Effector memory CD8-positive, alpha-beta T cell (primary cell): ENCODE measurements at regions not wholly inside any gene's neighbourhood (a gene's known extent, or its start where the extent isn't known, plus 50 kb on each side); places are given as distances from the start of the nearest gene placed in this dataset.
"Not testable (repeated sequence)": the region's sequence is repeated elsewhere in the genome, so short reads cannot be mapped to it uniquely, and the experiment has no call there.

Experiments used
- ATAC-seq: fragments of 150-1000 bp; cut with Tn5 transposase; replicated peaks from 2 replicates; pipeline ENCODE4 v1.10.0; 2021; ENCODE audit warnings: mild to moderate bottlenecking, moderate library complexity
- DNase-seq, 3 experiments: peaks; one replicate each; pipeline ENCODE4 v3.0.0; 2021
- H3K27ac Mint-ChIP-seq, 2 donors: one replicate each; pipeline ENCODE4 v1.8.0; 2022; ENCODE audit warnings: mild to moderate bottlenecking in 2 of 2, mixed read lengths in 2 of 2, moderate library complexity in 2 of 2
- H3K27me3 Mint-ChIP-seq, 2 donors: one replicate each; pipeline ENCODE4 v1.8.0; 2022; ENCODE audit warnings: mixed read lengths in 2 of 2
- H3K36me3 Mint-ChIP-seq: one replicate; pipeline ENCODE4 v1.8.0; 2022; ENCODE audit warnings: mild to moderate bottlenecking, moderate library complexity, mixed read lengths; ENCODE audit not compliant: insufficient read depth
- H3K4me1 Mint-ChIP-seq, 2 donors: one replicate each; pipeline ENCODE4 v1.8.0; 2022; ENCODE audit warnings: low read depth in 2 of 2, mixed read lengths in 2 of 2
- H3K4me3 Mint-ChIP-seq, 2 donors: one replicate each; pipeline ENCODE4 v1.8.0; 2022; ENCODE audit warnings: mild to moderate bottlenecking in 2 of 2, mixed read lengths in 2 of 2, moderate library complexity in 2 of 2
- H3K9me3 Mint-ChIP-seq, 2 donors: one replicate each; pipeline ENCODE4 v1.8.0; 2022; ENCODE audit warnings: mixed read lengths in 2 of 2

DNA sequence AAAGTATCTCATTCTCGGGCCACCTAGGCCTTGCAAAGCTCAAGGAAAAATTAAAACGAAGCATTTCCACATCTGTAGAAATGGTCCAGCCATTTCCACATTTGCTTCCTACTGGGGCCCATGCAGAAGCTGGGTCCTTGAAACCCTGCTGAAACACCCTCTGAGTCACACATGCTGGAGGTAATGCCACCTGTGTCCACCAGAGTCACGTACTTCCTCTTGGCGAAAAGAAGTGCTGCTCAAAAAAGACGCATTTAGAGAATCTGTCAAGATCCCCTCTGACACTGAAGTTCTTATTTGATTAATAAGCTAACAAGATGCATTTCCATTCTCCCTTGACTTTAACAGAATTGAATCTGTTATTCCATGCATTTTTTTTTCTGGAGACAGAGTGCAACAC lies 423.2 kb downstream of the PREX1 start:
- no peaks in the 10 kb centered on the region for H3K9me3 Mint-ChIP-seq
- no peaks in the 10 kb centered on the region for H3K4me1 Mint-ChIP-seq
- no peak overlapping the region for H3K4me3 Mint-ChIP-seq
- peaks cover 5% of the 10 kb centered on the region for H3K36me3 Mint-ChIP-seq
- DNase-seq (no peak), ATAC-seq (no peak)
- H3K27me3 Mint-ChIP-seq = peaks cover 47 to 78% of the 10 kb centered on the region in 2 donors
- no peak overlapping the region for H3K27ac Mint-ChIP-seq

DNA sequence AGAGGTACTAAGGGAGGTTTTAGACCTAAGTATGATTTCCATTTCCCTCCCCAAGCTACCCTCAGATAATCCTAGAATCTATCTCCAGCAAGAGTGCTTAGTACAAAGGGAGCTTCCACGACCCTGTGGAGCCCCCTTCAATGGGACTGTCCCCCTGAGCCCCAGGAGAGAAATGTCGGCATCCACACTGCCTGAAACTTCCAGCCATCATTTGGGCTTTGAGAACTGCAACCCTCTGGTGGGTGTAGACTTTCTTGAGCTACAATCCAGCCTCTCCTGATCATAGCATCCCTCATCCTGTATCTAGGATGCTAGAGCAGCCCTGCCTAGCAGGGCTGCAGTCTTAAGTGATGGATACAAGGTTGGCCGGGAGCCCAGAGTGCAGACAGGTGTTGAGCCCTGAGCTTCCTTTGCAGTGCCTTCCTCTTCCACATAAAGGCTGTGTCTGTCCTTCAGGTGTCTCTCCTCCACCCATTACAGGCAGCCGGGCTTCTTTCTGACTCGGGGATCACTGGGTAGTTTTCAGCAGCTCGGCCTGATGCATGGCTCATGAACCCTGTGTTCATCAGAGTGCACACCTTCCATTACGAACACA lies 424.5 kb downstream of the PREX1 start:
- Mint-ChIP-seq H3K9me3 (no peaks in the 10 kb centered on the region), H3K4me3 (no peak overlapping the region), H3K27me3 (peaks cover 45 to 65% of the 10 kb centered on the region in 2 donors), H3K4me1 (no peaks in the 10 kb centered on the region), H3K27ac (no peak overlapping the region), H3K36me3 (peaks cover 5% of the 10 kb centered on the region)
- ATAC-seq (no peak), DNase-seq (no peak)

DNA sequence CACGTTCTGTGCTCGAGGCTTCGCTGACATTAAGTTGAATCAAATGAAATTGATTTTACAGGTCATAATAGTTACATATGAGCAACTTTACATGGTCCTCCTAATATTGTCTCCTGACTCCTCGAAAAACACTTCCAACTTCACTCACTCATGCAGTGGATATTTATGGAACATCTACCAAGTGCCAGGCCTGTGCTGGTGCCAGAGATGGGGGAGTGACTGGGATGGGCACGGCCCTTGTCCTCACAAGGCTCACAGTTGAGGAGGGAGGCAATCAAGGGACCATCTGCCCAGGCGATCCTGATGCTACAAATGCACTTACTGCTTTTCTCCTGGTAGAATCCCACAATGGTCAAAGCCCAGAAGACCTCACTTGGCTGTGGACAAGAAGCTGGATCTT lies 426.4 kb downstream of the PREX1 start:
- Mint-ChIP-seq H3K36me3 (peaks cover 5% of the 10 kb centered on the region), H3K9me3 (no peaks in the 10 kb centered on the region), H3K4me1 (no peaks in the 10 kb centered on the region), H3K27me3 (peaks cover 45 to 80% of the 10 kb centered on the region in 2 donors), H3K27ac (no peak overlapping the region), H3K4me3 (no peak overlapping the region)
- no peak for DNase-seq
- no peak for ATAC-seq

DNA sequence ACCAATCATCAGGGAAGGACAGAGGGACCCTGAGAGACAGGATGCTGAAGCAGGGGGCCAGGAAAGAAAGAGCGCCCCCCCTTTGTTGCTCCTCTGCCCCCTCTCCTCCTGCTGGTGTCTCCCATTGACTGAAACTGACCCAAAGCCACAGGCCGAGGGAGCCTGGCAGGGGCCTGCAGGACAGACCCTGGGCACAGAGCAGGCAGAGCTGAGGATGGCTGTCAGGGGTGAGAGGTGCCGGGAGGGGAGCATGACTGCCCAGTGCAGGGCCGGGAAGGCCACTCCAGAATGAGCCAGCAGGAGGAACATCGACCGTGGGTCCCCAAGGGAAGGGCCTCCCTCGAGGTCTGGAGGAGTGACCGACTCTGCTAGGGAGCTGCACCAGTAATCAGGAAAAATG lies 427.8 kb downstream of the PREX1 start:
- Mint-ChIP-seq H3K4me3 (no peak overlapping the region), H3K4me1 (no peaks in the 10 kb centered on the region), H3K9me3 (no peaks in the 10 kb centered on the region), H3K36me3 (peaks cover 2% of the 10 kb centered on the region), H3K27ac (no peak overlapping the region), H3K27me3 (peaks cover 51 to 83% of the 10 kb centered on the region in 2 donors)
- ATAC-seq (no peak), DNase-seq (no peak)

DNA sequence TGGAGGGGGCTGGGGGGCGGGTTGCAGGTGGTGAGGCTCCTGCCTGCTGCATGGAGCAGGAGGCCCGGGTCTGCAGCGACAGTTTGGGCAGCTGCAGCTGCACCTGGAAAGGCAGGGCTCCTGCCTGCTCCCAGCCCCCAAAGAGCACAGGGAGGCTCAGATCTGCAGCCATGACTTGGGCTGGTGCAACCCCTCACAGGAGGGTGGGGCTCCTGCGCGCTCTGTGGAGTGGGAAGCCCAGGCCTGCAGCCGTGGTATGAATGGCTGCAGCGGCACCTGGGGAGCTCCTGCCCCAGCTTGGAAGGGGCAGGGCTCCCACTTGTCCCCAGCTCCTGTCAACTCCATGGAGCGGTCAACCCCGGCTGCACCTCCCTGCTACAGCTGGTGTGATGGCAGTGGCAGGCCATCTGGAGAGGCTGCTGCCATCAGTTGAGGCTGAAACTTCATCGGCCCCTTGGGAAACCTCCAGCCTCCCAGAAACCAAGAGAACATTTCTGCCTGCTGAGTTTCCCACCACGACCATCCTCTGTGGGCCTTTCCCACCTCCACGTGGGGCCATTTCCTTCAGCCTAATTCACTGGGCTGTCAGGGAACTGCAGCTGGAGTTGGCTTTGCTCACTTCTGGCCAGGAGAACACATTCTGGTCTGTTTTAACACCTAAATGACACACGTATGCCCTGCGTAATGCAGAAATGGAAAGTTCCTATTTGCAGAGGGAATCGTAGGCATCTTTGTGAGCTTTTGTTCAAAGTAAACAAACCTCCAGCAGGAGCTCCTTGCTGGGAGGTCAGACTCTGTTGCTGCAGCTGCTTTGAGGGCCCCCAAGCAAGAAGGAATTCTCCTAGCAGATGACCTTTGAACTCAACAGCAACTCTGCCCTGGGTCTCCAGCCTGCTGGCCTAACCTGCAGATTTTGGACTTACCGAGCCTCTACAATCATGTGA lies 429.0 kb downstream of the PREX1 start:
- no peak overlapping the region for H3K27ac Mint-ChIP-seq
- DNase-seq = no peak
- H3K4me3 Mint-ChIP-seq = no peak overlapping the region
- peaks cover 0 to under 1% of the 10 kb centered on the region in 2 donors for H3K9me3 Mint-ChIP-seq
- no peak for ATAC-seq
- peaks cover 59 to 84% of the 10 kb centered on the region in 2 donors for H3K27me3 Mint-ChIP-seq
- H3K4me1 Mint-ChIP-seq = no peaks in the 10 kb centered on the region
- H3K36me3 Mint-ChIP-seq = peaks cover 2% of the 10 kb centered on the region

DNA sequence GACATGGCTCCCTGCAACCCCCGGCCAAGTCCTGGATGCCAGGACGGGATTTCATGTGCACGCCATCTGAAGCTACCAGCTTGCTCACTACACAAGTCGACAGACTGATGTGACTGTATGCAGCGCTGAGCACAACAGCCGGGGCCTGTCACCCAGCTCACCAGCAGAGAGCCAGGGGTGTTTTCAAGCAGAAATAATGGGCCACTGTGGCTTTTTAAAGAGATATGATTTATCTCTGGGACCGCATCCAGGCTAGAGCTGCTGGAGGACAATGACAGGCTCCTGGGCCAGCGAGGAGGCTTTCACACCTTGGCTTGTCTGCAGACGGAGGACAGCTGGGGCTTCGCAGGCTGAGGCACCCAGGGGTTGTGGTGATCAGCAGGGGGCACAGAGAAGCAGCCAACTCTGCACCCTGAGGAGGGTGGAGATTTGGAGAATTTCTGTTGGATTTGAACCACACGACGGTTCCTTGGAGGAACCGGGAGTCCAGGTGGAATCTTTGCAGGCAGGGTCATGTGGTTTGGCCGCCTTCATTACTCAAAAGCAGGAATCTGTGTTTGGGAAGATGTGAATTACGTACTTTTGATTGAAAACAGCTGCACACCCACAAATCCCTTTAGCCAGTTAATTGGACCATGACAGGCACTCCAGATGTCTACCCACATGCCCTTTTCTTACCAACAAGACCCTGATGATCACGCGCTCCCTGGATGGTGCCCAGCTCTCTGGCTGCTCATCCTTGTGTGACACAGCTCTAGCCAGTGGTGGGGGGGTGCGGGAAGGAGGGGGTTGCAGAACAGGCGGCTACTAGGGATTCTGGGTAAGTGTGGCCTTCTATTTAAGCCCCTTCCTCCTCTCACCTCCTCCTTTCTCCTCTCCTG lies 430.6 kb downstream of the PREX1 start:
- not testable (repeated sequence) for H3K4me3 Mint-ChIP-seq, H3K27ac Mint-ChIP-seq, H3K4me1 Mint-ChIP-seq, H3K9me3 Mint-ChIP-seq, ATAC-seq, DNase-seq, H3K36me3 Mint-ChIP-seq
- peaks cover 59 to 76% of the 10 kb centered on the region in 2 donors for H3K27me3 Mint-ChIP-seq

DNA sequence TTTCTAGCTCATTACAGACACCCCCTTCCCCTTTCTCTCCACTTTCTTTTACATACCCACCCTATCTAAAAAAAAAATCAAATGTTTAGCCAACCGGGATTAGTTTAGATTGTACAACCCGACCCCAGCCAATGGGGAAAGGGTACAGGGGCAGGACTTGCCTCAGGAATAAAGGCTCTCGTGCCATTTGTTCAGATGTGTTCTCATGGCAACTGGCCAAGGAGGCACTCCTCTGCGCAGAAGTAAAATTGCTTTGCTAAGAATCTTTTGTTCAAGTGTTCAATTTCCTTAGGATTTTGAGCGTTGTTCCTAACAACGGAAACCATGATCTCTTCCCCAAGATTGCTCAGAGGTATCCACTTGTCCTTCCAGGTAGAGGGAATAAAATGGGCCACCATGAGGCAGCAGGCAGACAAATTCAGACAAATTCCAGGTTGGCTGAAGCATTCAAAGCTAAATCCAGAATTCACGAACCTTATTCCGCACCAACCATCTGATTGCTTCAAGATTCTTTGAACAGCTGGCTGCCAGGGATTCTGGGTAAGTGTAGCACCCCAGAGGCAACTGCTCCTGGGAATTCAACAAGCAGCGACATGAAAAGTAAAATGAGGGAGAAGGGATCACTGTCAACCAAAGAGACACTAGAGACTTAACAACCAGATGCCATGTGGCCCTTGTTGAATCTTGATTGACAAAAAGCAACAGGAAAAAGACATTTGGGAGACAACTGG lies 431.8 kb downstream of the PREX1 start:
- DNase-seq = no peak
- no peak for ATAC-seq
- Mint-ChIP-seq H3K36me3 (peaks cover under 1% of the 10 kb centered on the region), H3K9me3 (peaks cover 5 to 18% of the 10 kb centered on the region in 2 donors), H3K27ac (no peak overlapping the region), H3K4me1 (no peaks in the 10 kb centered on the region), H3K27me3 (peaks cover 55 to 64% of the 10 kb centered on the region in 2 donors), H3K4me3 (no peak overlapping the region)

DNA sequence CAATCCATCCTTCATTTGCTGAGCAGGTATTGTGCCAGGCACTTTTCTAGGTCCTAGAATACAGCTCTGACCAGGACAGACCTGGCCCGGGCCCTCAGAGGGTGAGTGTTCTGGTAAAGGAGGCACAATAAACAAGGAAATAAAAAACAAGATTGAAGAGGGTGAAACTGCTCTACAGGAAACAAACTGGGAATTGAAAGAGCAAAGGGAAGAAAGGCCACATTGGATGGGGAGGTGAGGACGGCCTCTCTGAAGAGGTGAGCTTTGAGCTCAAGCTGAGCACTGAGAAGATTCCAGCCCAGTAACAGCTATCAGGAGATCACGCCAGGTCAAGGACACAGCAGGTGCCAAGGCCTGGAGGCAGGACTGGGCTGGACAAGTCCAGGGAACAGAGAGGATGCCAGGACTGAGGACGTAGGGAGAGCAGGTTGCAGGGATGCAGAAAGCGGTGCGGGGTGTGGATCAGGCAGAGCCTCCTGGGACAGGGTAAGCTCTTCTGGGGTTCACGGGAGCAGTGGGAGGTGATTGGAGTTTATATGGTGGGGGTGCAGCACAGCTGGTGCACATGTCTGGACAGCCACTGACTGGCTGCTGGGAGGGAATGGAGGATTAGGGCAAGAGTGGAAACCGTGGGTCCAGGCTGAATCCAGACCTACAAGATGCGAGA lies 433.3 kb downstream of the PREX1 start:
- Mint-ChIP-seq H3K9me3 (peaks cover 8 to 24% of the 10 kb centered on the region in 2 donors), H3K4me3 (no peak overlapping the region), H3K4me1 (no peaks in the 10 kb centered on the region), H3K27ac (no peak overlapping the region), H3K27me3 (peaks cover 49 to 50% of the 10 kb centered on the region in 2 donors), H3K36me3 (no peaks in the 10 kb centered on the region)
- no peak for DNase-seq
- no peak for ATAC-seq

DNA sequence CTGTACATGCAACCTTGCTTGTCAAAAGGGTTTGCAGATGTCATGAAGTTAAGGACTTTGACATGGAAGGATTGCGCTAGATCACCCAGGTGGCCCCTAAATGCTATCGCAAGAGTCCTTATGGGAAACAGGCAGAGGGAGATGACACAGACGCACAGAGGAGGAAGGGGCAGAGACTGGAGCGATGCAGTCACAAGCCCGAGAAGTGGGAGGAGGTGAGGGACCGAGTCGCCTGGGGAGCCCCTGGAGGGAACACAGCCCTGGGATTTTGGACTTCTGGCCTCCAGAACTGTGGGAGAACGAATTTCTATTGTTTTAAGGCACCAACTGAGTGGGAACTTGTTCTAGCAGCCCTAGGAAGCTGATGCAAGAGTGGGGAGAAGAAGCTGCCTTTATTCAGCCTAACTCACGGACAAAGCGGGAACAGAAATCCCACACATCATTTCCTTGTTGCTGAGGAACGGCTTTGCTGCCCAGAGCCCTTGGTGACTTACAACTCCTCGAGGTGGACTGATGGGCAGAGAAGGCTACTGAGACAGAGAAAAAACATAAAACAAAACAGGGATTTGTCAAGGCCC lies 434.0 kb downstream of the PREX1 start:
- Mint-ChIP-seq H3K9me3 (peaks cover 8 to 24% of the 10 kb centered on the region in 2 donors), H3K27me3 (peaks cover 45 to 52% of the 10 kb centered on the region in 2 donors), H3K27ac (no peak overlapping the region), H3K4me1 (no peaks in the 10 kb centered on the region), H3K36me3 (no peaks in the 10 kb centered on the region), H3K4me3 (no peak overlapping the region)
- ATAC-seq (no peak), DNase-seq (no peak)

DNA sequence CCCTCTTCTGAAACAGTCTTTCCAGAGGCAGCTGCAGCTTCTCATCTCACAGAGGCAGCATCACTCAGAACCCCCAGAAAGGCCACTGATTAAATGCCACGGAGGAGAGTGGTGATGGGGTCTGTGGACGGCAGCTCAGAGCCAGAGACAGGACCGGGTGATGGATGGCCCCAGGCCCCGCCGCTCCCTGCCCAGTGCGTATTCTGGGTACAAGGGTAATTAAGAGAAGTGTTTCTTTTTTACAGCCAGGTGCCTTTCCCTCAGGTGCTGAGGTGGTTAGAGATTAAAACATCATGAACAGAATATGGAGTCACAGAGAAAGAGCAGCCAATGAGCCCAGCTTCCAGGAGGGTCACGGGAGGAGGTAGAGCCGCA lies 434.5 kb downstream of the PREX1 start:
- Mint-ChIP-seq H3K27me3 (peaks cover 50 to 57% of the 10 kb centered on the region in 2 donors), H3K9me3 (peaks cover 8 to 24% of the 10 kb centered on the region in 2 donors), H3K27ac (no peak overlapping the region), H3K4me1 (no peaks in the 10 kb centered on the region), H3K36me3 (no peaks in the 10 kb centered on the region), H3K4me3 (no peak overlapping the region)
- ATAC-seq = no peak
- DNase-seq = no peak

DNA sequence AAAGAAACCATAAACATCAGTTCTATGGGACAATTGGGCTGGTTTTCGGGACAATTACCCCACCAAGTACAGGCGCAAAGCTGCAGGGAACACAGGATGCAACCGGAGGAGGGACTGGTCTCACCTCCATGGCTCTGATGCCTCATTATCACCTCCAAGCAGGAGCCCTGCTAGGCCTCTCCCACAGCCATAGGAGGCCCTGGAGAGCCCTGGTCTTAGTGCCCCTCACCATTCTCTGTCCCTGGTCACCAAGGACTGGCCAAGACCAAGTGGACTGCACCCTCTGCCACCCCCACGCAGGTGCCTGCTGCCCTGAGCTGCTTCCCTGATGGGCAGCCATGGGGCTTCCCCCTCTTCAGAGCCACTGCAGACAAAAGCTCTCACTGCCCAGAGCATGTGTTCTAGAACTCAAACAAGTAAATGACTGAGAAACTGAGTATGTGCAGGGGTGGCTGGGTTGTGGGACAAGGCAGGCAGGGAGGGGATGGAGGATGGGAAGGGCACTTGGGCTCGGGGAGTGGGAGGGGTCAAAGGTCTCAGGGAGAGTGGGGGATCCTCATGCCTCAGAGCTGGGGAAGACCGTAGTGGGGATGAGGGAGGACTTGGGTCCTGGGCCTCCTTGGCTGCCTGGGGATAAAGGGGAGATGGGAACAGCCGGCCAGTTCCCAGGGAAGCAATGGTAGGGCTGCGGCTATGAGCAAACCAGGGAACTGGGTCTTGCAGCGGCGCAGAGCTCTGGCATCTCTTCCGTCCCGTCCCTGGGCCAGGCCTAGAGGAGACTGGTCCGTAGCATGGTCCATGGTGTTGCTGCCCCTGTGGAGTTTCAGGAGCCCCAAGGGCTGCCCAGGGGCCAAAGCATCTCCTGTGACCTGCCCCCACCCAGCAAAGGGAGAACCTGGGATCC lies 435.1 kb downstream of the PREX1 start:
- no peak for DNase-seq
- Mint-ChIP-seq H3K27me3 (peaks cover 56 to 57% of the 10 kb centered on the region in 2 donors), H3K9me3 (peaks cover 8 to 24% of the 10 kb centered on the region in 2 donors), H3K4me3 (no peak overlapping the region), H3K27ac (no peak overlapping the region), H3K4me1 (no peaks in the 10 kb centered on the region), H3K36me3 (no peaks in the 10 kb centered on the region)
- ATAC-seq = no peak
